GM23338 (cell line): ENCODE measurements at regions not wholly inside any gene's neighbourhood (a gene's known extent, or its start where the extent isn't known, plus 50 kb on each side); places are given as distances from the start of the nearest gene placed in this dataset.

Source experiments
- ATAC-seq: fragments of 200-7000 bp; cut with Tn5 transposase; 3 replicates; pipeline ENCODE4 v1.9.1; 2020
- DNase-seq: peaks from one replicate; pipeline ENCODE4 v3.0.0-alpha.2; 2015; ENCODE audit warnings: low spot score
- H2AFZ ChIP-seq: fragments of 200-600 bp; sonication (generic); 2 replicates; pipeline ENCODE4 v1.8.0; 2016; ENCODE audit warnings: antibody characterized with exemption, mild to moderate bottlenecking, moderate library complexity
- H3F3A ChIP-seq: fragments of 200-600 bp; sonication (generic); replicated peaks from 2 replicates; pipeline ENCODE4 v1.8.0; 2017; ENCODE audit warnings: antibody characterized with exemption, mixed run types, low read depth
- H3K27ac ChIP-seq: fragments of 200-600 bp; sonication (generic); 2 replicates; pipeline ENCODE4 v1.6.1; 2016; ENCODE audit warnings: low read depth
- H3K27me3 ChIP-seq: fragments of 200-600 bp; sonication (generic); 2 replicates; pipeline ENCODE4 v1.8.0; 2016; ENCODE audit warnings: mild to moderate bottlenecking, mixed run types, moderate library complexity; ENCODE audit not compliant: insufficient read depth
- H3K36me3 ChIP-seq: fragments of 200-600 bp; sonication (generic); 2 replicates; pipeline ENCODE4 v1.8.0; 2016; ENCODE audit warnings: mild to moderate bottlenecking; ENCODE audit not compliant: insufficient read depth
- H3K4me1 ChIP-seq: fragments of 200-600 bp; sonication (generic); 2 replicates; pipeline ENCODE4 v1.8.0; 2016; ENCODE audit warnings: mild to moderate bottlenecking, moderate library complexity; ENCODE audit not compliant: insufficient read depth
- H3K4me2 ChIP-seq: fragments of 200-600 bp; sonication (generic); 2 replicates; pipeline ENCODE4 v1.7.1; 2017; ENCODE audit warnings: mixed run types
- H3K4me3 ChIP-seq: fragments of 200-600 bp; sonication (generic); 2 replicates; pipeline ENCODE4 v1.6.1; 2016; ENCODE audit warnings: mixed run types
- H3K79me2 ChIP-seq: fragments of 200-600 bp; sonication (generic); replicated peaks from 2 replicates; pipeline ENCODE4 v1.8.0; 2017; ENCODE audit warnings: mild to moderate bottlenecking; ENCODE audit not compliant: insufficient read depth
- H3K9me2 ChIP-seq: fragments of 200-600 bp; sonication (generic); 2 replicates; pipeline ENCODE4 v1.8.0; 2017; ENCODE audit not compliant: insufficient read depth
- H4K20me1 ChIP-seq: fragments of 200-600 bp; sonication (generic); replicated peaks from 2 replicates; pipeline ENCODE4 v1.8.0; 2017; ENCODE audit warnings: mild to moderate bottlenecking; ENCODE audit not compliant: insufficient read depth
- H3K27ac Mint-ChIP-seq: 2 replicates; pipeline ENCODE4 v1.8.0; 2020; ENCODE audit warnings: inconsistent platforms, mild to moderate bottlenecking, moderate library complexity, mixed read lengths
- H3K27me3 Mint-ChIP-seq: 3 replicates; pipeline ENCODE4 v1.8.0; 2022; ENCODE audit warnings: low read depth, mild to moderate bottlenecking, moderate library complexity, mixed read lengths, inconsistent platforms; ENCODE audit not compliant: insufficient read depth, poor library complexity
- H3K36me3 Mint-ChIP-seq: 3 replicates; pipeline ENCODE4 v1.8.0; 2021; ENCODE audit warnings: low read depth, mild to moderate bottlenecking, inconsistent platforms, moderate library complexity, mixed read lengths
- H3K4me1 Mint-ChIP-seq: 3 replicates; pipeline ENCODE4 v1.8.0; 2020; ENCODE audit warnings: mild to moderate bottlenecking, inconsistent platforms, mixed read lengths
- H3K4me3 Mint-ChIP-seq: 3 replicates; pipeline ENCODE4 v1.8.0; 2021; ENCODE audit warnings: moderate library complexity, mild to moderate bottlenecking, inconsistent platforms, mixed read lengths
- H3K9me3 Mint-ChIP-seq: 3 replicates; pipeline ENCODE4 v1.8.0; 2020; ENCODE audit warnings: moderate library complexity, mild to moderate bottlenecking, inconsistent platforms, mixed read lengths
- EZH2 ChIP-seq: fragments of 200-600 bp; sonication (generic); IDR thresholded peaks from one replicate; pipeline ENCODE4 v1.8.0; 2017; ENCODE audit warnings: antibody characterized with exemption, mild to moderate bottlenecking, low read depth; ENCODE audit not compliant: unreplicated experiment
- EZH2phosphoT487 ChIP-seq: fragments of 200-600 bp; sonication (generic); IDR thresholded peaks from one replicate; pipeline ENCODE4 v1.8.1; 2018; ENCODE audit warnings: antibody characterized with exemption; ENCODE audit not compliant: unreplicated experiment
- NANOG ChIP-seq: IDR thresholded peaks from 2 replicates; pipeline ENCODE4 v1.6.1; 2016; ENCODE audit warnings: antibody characterized with exemption, borderline replicate concordance
- POLR2AphosphoS5 ChIP-seq: IDR thresholded peaks from 2 replicates; pipeline ENCODE4 v1.6.1; 2016; ENCODE audit warnings: antibody characterized with exemption, low read depth
- STAT1 ChIP-seq: IDR thresholded peaks from one replicate; pipeline ENCODE4 v1.6.1; 2016; ENCODE audit warnings: antibody characterized with exemption; ENCODE audit not compliant: unreplicated experiment
- ZNF331 ChIP-seq: fragments of 250-450 bp; sonication (Bioruptor Pico); IDR thresholded peaks from 2 replicates; pipeline ENCODE4 v1.5.0; 2020; ENCODE audit warnings: low read depth, mild to moderate bottlenecking, moderate library complexity
- TF ChIP-seq, protein P1 (sequence below), 2 experiments: fragments of 200-600 bp in 1 of 2; sonication (generic) in 1 of 2; conservative IDR thresholded peaks; 2 replicates each; pipeline versions ENCODE4 v1.5.1 to v1.6.1; 2016 to 2017; ENCODE audit warnings: antibody characterized with exemption in 2 of 2, low read depth in 2 of 2, mild to moderate bottlenecking in 2 of 2, moderate library complexity in 1 of 2
- TF ChIP-seq, protein P2 (sequence below): IDR thresholded peaks from one replicate; pipeline ENCODE4 v1.6.1; 2018; ENCODE audit warnings: antibody characterized with exemption; ENCODE audit not compliant: unreplicated experiment
- TF ChIP-seq, protein P3 (sequence below): IDR thresholded peaks from 2 replicates; pipeline ENCODE4 v1.6.1; 2016; ENCODE audit warnings: antibody characterized with exemption
- TF ChIP-seq, protein P4 (sequence below): fragments of 250-450 bp; sonication (Bioruptor Pico); IDR thresholded peaks from 2 replicates; pipeline ENCODE4 v1.5.0; 2020; ENCODE audit warnings: mild to moderate bottlenecking, moderate library complexity

- TF ChIP-seq, protein P1, sequence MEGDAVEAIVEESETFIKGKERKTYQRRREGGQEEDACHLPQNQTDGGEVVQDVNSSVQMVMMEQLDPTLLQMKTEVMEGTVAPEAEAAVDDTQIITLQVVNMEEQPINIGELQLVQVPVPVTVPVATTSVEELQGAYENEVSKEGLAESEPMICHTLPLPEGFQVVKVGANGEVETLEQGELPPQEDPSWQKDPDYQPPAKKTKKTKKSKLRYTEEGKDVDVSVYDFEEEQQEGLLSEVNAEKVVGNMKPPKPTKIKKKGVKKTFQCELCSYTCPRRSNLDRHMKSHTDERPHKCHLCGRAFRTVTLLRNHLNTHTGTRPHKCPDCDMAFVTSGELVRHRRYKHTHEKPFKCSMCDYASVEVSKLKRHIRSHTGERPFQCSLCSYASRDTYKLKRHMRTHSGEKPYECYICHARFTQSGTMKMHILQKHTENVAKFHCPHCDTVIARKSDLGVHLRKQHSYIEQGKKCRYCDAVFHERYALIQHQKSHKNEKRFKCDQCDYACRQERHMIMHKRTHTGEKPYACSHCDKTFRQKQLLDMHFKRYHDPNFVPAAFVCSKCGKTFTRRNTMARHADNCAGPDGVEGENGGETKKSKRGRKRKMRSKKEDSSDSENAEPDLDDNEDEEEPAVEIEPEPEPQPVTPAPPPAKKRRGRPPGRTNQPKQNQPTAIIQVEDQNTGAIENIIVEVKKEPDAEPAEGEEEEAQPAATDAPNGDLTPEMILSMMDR (conservative IDR thresholded peaks at IDR 0.05; ENCODE audit: low read depth in 2 of 2) = no peak
- TF ChIP-seq ZNF331 (CRISPR knock-in tag) (no peak), NANOG (no peak), EZH2phosphoT487 (no peak), POLR2AphosphoS5 (no peak), STAT1 (no peak)
- TF ChIP-seq, protein P2, sequence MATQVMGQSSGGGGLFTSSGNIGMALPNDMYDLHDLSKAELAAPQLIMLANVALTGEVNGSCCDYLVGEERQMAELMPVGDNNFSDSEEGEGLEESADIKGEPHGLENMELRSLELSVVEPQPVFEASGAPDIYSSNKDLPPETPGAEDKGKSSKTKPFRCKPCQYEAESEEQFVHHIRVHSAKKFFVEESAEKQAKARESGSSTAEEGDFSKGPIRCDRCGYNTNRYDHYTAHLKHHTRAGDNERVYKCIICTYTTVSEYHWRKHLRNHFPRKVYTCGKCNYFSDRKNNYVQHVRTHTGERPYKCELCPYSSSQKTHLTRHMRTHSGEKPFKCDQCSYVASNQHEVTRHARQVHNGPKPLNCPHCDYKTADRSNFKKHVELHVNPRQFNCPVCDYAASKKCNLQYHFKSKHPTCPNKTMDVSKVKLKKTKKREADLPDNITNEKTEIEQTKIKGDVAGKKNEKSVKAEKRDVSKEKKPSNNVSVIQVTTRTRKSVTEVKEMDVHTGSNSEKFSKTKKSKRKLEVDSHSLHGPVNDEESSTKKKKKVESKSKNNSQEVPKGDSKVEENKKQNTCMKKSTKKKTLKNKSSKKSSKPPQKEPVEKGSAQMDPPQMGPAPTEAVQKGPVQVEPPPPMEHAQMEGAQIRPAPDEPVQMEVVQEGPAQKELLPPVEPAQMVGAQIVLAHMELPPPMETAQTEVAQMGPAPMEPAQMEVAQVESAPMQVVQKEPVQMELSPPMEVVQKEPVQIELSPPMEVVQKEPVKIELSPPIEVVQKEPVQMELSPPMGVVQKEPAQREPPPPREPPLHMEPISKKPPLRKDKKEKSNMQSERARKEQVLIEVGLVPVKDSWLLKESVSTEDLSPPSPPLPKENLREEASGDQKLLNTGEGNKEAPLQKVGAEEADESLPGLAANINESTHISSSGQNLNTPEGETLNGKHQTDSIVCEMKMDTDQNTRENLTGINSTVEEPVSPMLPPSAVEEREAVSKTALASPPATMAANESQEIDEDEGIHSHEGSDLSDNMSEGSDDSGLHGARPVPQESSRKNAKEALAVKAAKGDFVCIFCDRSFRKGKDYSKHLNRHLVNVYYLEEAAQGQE = no peak
- TF ChIP-seq, protein P3, sequence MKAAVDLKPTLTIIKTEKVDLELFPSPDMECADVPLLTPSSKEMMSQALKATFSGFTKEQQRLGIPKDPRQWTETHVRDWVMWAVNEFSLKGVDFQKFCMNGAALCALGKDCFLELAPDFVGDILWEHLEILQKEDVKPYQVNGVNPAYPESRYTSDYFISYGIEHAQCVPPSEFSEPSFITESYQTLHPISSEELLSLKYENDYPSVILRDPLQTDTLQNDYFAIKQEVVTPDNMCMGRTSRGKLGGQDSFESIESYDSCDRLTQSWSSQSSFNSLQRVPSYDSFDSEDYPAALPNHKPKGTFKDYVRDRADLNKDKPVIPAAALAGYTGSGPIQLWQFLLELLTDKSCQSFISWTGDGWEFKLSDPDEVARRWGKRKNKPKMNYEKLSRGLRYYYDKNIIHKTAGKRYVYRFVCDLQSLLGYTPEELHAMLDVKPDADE = no peak
Measured at GRCh38 chr14:37894463-37894862, 299.0 kb downstream of the TTC6 start (continued).

GRCh38 chr14:37899365-37899764 lies 303.9 kb downstream of the TTC6 start:
- no peaks in the 10 kb centered on the region for H3F3A ChIP-seq
- Mint-ChIP-seq H3K4me1 (peaks cover 15% of the 10 kb centered on the region), H3K27ac (no peak overlapping the region), H3K36me3 (no peaks in the 10 kb centered on the region), H3K27me3 (peaks cover 4% of the 10 kb centered on the region), H3K9me3 (no peaks in the 10 kb centered on the region), H3K4me3 (no peak overlapping the region)
- no peaks in the 10 kb centered on the region for H3K36me3 ChIP-seq
- no peak overlapping the region for H3K27ac ChIP-seq
- ATAC-seq (no peak), DNase-seq (no peak)
- H3K79me2 ChIP-seq = no peaks in the 10 kb centered on the region
- no peak overlapping the region for H3K4me2 ChIP-seq
- H4K20me1 ChIP-seq = no peaks in the 10 kb centered on the region
- no peaks in the 10 kb centered on the region for H3K9me2 ChIP-seq
- peaks cover 11% of the 10 kb centered on the region for H3K27me3 ChIP-seq
- H3K4me3 ChIP-seq = no peak overlapping the region
- peaks cover 4% of the 10 kb centered on the region for H3K4me1 ChIP-seq
- H2AFZ ChIP-seq = no peak overlapping the region
- no peak for TF ChIP-seq EZH2
- TF ChIP-seq EZH2phosphoT487 = no peak
- TF ChIP-seq, protein P1 (conservative IDR thresholded peaks at IDR 0.05; ENCODE audit: low read depth in 2 of 2) = no peak
- no peak for TF ChIP-seq NANOG
- TF ChIP-seq, protein P4, sequence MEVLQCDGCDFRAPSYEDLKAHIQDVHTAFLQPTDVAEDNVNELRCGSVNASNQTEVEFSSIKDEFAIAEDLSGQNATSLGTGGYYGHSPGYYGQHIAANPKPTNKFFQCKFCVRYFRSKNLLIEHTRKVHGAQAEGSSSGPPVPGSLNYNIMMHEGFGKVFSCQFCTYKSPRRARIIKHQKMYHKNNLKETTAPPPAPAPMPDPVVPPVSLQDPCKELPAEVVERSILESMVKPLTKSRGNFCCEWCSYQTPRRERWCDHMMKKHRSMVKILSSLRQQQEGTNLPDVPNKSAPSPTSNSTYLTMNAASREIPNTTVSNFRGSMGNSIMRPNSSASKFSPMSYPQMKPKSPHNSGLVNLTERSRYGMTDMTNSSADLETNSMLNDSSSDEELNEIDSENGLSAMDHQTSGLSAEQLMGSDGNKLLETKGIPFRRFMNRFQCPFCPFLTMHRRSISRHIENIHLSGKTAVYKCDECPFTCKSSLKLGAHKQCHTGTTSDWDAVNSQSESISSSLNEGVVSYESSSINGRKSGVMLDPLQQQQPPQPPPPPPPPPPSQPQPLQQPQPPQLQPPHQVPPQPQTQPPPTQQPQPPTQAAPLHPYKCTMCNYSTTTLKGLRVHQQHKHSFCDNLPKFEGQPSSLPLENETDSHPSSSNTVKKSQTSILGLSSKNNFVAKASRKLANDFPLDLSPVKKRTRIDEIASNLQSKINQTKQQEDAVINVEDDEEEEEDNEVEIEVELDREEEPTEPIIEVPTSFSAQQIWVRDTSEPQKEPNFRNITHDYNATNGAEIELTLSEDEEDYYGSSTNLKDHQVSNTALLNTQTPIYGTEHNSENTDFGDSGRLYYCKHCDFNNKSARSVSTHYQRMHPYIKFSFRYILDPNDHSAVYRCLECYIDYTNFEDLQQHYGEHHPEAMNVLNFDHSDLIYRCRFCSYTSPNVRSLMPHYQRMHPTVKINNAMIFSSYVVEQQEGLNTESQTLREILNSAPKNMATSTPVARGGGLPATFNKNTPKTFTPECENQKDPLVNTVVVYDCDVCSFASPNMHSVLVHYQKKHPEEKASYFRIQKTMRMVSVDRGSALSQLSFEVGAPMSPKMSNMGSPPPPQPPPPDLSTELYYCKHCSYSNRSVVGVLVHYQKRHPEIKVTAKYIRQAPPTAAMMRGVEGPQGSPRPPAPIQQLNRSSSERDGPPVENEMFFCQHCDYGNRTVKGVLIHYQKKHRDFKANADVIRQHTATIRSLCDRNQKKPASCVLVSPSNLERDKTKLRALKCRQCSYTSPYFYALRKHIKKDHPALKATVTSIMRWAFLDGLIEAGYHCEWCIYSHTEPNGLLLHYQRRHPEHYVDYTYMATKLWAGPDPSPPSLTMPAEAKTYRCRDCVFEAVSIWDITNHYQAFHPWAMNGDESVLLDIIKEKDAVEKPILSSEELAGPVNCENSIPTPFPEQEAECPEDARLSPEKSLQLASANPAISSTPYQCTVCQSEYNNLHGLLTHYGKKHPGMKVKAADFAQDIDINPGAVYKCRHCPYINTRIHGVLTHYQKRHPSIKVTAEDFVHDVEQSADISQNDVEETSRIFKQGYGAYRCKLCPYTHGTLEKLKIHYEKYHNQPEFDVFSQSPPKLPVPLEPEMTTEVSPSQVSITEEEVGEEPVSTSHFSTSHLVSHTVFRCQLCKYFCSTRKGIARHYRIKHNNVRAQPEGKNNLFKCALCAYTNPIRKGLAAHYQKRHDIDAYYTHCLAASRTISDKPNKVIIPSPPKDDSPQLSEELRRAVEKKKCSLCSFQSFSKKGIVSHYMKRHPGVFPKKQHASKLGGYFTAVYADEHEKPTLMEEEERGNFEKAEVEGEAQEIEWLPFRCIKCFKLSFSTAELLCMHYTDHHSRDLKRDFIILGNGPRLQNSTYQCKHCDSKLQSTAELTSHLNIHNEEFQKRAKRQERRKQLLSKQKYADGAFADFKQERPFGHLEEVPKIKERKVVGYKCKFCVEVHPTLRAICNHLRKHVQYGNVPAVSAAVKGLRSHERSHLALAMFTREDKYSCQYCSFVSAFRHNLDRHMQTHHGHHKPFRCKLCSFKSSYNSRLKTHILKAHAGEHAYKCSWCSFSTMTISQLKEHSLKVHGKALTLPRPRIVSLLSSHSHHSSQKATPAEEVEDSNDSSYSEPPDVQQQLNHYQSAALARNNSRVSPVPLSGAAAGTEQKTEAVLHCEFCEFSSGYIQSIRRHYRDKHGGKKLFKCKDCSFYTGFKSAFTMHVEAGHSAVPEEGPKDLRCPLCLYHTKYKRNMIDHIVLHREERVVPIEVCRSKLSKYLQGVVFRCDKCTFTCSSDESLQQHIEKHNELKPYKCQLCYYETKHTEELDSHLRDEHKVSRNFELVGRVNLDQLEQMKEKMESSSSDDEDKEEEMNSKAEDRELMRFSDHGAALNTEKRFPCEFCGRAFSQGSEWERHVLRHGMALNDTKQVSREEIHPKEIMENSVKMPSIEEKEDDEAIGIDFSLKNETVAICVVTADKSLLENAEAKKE (CRISPR knock-in tag) = no peak
